Natural killer cell (primary cell): ENCODE measurements at regions not wholly inside any gene's neighbourhood (a gene's known extent, or its start where the extent isn't known, plus 50 kb on each side); places are given as distances from the start of the nearest gene placed in this dataset.

Source experiments
- ATAC-seq, 3 donors: fragments of 150-1000 bp in 2 of 3; fragments of 200-7000 bp in 1 of 3; cut with Tn5 transposase; 1 replicate in 1 of 3; 2 replicates in 2 of 3; pipeline ENCODE4 v1.10.0; 2021; ENCODE audit warnings: mild to moderate bottlenecking in 2 of 3, moderate library complexity in 2 of 3
- DNase-seq, 2 donors: peaks; one replicate each; pipeline versions ENCODE4 v3.0.0 to v3.0.0-alpha.2; 2013 to 2021; ENCODE audit warnings: mixed read lengths in 1 of 2
- H3K27ac ChIP-seq: one replicate; pipeline ENCODE4 v1.5.1; 2013; ENCODE audit warnings: mild to moderate bottlenecking, low read length
- H3K27me3 ChIP-seq: one replicate; pipeline ENCODE4 v1.6.1; 2013; ENCODE audit warnings: low read length; ENCODE audit not compliant: control insufficient read depth, insufficient read depth
- H3K36me3 ChIP-seq: one replicate; pipeline ENCODE4 v1.6.1; 2013; ENCODE audit warnings: low read length; ENCODE audit not compliant: control insufficient read depth, insufficient read depth
- H3K4me1 ChIP-seq: one replicate; pipeline ENCODE4 v1.6.1; 2013; ENCODE audit warnings: low read length; ENCODE audit not compliant: control insufficient read depth, insufficient read depth
- H3K4me3 ChIP-seq: one replicate; pipeline ENCODE4 v1.5.1; 2013; ENCODE audit warnings: low read length
- H3K9me3 ChIP-seq: one replicate; pipeline ENCODE4 v1.6.1; 2013; ENCODE audit warnings: low read length; ENCODE audit not compliant: control insufficient read depth, insufficient read depth
- H3K27ac Mint-ChIP-seq, 2 donors: one replicate each; pipeline ENCODE4 v1.8.0; 2022; ENCODE audit warnings: mild to moderate bottlenecking in 2 of 2, mixed read lengths in 2 of 2, moderate library complexity in 1 of 2
- H3K27me3 Mint-ChIP-seq, 2 donors: one replicate each; pipeline ENCODE4 v1.8.0; 2022; ENCODE audit warnings: low read depth in 2 of 2, mixed read lengths in 2 of 2
- H3K36me3 Mint-ChIP-seq: one replicate; pipeline ENCODE4 v1.8.0; 2022; ENCODE audit warnings: mixed read lengths
- H3K4me1 Mint-ChIP-seq, 2 donors: one replicate each; pipeline ENCODE4 v1.8.0; 2022; ENCODE audit warnings: mixed read lengths in 2 of 2
- H3K4me3 Mint-ChIP-seq: one replicate; pipeline ENCODE4 v1.8.0; 2022; ENCODE audit warnings: mild to moderate bottlenecking, moderate library complexity, mixed read lengths
- H3K9me3 Mint-ChIP-seq, 2 donors: one replicate each; pipeline ENCODE4 v1.8.0; 2022; ENCODE audit warnings: mixed read lengths in 2 of 2
- WGBS: methylation state at CpG from one replicate; pipeline ENCODE4 v1.1.7; 2013; ENCODE audit warnings: missing lambda C conversion rate; ENCODE audit not compliant: insufficient coverage; 5-methylcytosine and 5-hydroxymethylcytosine counted together
- intact Hi-C: fragments of 100-400 bp; cut with micrococcal nuclease; formaldehyde crosslinking; loops from one replicate; pipeline ENCODE4 v1.14.2; 2022
- TF ChIP-seq, protein P1 (sequence below): fragments of 200-600 bp; IDR thresholded peaks from one replicate; pipeline ENCODE4 v1.8.0; 2022; ENCODE audit warnings: antibody characterized with exemption

GRCh38 chr5:121550989-121551388 lies 300.7 kb upstream of the FTMT start:
- Mint-ChIP-seq H3K9me3 (peaks cover 9 to 18% of the 10 kb centered on the region in 2 donors), H3K27ac (no peak overlapping the region), H3K4me1 (no peaks in the 10 kb centered on the region), H3K27me3 (no peaks in the 10 kb centered on the region), H3K4me3 (no peak overlapping the region), H3K36me3 (no peaks in the 10 kb centered on the region)
- H3K27me3 ChIP-seq: no peaks in the 10 kb centered on the region
- H3K4me3 ChIP-seq: no peak overlapping the region
- intact Hi-C loops: no loop called here
- no peaks in the 10 kb centered on the region for H3K4me1 ChIP-seq
- TF ChIP-seq, protein P1, sequence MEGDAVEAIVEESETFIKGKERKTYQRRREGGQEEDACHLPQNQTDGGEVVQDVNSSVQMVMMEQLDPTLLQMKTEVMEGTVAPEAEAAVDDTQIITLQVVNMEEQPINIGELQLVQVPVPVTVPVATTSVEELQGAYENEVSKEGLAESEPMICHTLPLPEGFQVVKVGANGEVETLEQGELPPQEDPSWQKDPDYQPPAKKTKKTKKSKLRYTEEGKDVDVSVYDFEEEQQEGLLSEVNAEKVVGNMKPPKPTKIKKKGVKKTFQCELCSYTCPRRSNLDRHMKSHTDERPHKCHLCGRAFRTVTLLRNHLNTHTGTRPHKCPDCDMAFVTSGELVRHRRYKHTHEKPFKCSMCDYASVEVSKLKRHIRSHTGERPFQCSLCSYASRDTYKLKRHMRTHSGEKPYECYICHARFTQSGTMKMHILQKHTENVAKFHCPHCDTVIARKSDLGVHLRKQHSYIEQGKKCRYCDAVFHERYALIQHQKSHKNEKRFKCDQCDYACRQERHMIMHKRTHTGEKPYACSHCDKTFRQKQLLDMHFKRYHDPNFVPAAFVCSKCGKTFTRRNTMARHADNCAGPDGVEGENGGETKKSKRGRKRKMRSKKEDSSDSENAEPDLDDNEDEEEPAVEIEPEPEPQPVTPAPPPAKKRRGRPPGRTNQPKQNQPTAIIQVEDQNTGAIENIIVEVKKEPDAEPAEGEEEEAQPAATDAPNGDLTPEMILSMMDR: no peak
- H3K27ac ChIP-seq: no peak overlapping the region
- ATAC-seq: no peak
- no peak for DNase-seq
- peaks cover 9% of the 10 kb centered on the region for H3K9me3 ChIP-seq
- no peaks in the 10 kb centered on the region for H3K36me3 ChIP-seq

GRCh38 chr5:121559832-121560231 lies 291.9 kb upstream of the FTMT start:
- no peak for DNase-seq
- Histone ChIP-seq H3K4me3 (no peak overlapping the region), H3K27me3 (no peaks in the 10 kb centered on the region), H3K4me1 (no peaks in the 10 kb centered on the region), H3K36me3 (no peaks in the 10 kb centered on the region), H3K9me3 (peaks cover 8% of the 10 kb centered on the region), H3K27ac (no peak overlapping the region)
- H3K4me1 Mint-ChIP-seq: no peaks in the 10 kb centered on the region
- peaks cover 6% of the 10 kb centered on the region for H3K36me3 Mint-ChIP-seq
- intact Hi-C loops: no loop called here
- H3K9me3 Mint-ChIP-seq: peaks cover 18 to 31% of the 10 kb centered on the region in 2 donors
- no peak overlapping the region for H3K27ac Mint-ChIP-seq
- no peak overlapping the region for H3K4me3 Mint-ChIP-seq
- TF ChIP-seq, protein P1: no peak
- H3K27me3 Mint-ChIP-seq: no peaks in the 10 kb centered on the region
- ATAC-seq: no peak

- no peak for ATAC-seq
- H3K4me1 Mint-ChIP-seq: no peaks in the 10 kb centered on the region
- Histone ChIP-seq H3K4me3 (no peak overlapping the region), H3K27me3 (no peaks in the 10 kb centered on the region), H3K27ac (no peak overlapping the region), H3K4me1 (no peaks in the 10 kb centered on the region), H3K36me3 (no peaks in the 10 kb centered on the region), H3K9me3 (no peaks in the 10 kb centered on the region)
- DNase-seq: no peak
- no peaks in the 10 kb centered on the region for H3K27me3 Mint-ChIP-seq
- no peak overlapping the region for H3K4me3 Mint-ChIP-seq
- H3K27ac Mint-ChIP-seq: no peak overlapping the region
- TF ChIP-seq, protein P1: no peak
- WGBS: no CpG with 5 or more reads among the region's 1 CpG
- intact Hi-C loops: no loop called here
- H3K36me3 Mint-ChIP-seq: no peaks in the 10 kb centered on the region
- H3K9me3 Mint-ChIP-seq: peaks cover 10 to 20% of the 10 kb centered on the region in 2 donors
Measured at GRCh38 chr5:121572061-121572460, 279.6 kb upstream of the FTMT start.

- Histone ChIP-seq H3K27me3 (no peaks in the 10 kb centered on the region), H3K27ac (no peak overlapping the region), H3K36me3 (no peaks in the 10 kb centered on the region), H3K4me1 (no peaks in the 10 kb centered on the region), H3K4me3 (no peak overlapping the region), H3K9me3 (no peaks in the 10 kb centered on the region)
- WGBS: no CpG with 5 or more reads among the region's 1 CpG
- intact Hi-C loops: no loop called here
- DNase-seq (no peak), ATAC-seq (no peak)
- Mint-ChIP-seq H3K27me3 (no peaks in the 10 kb centered on the region), H3K9me3 (peaks cover 10 to 19% of the 10 kb centered on the region in 2 donors), H3K4me1 (no peaks in the 10 kb centered on the region), H3K36me3 (no peaks in the 10 kb centered on the region), H3K27ac (no peak overlapping the region), H3K4me3 (no peak overlapping the region)
- TF ChIP-seq, protein P1: no peak
Measured at GRCh38 chr5:121573721-121574382, 277.8 kb upstream of the FTMT start.
